Duodenal mucosa (tissue), 2 donors: ENCODE measurements at regions not wholly inside any gene's neighbourhood (a gene's known extent, or its start where the extent isn't known, plus 50 kb on each side); places are given as distances from the start of the nearest gene placed in this dataset.
"Not testable (repeated sequence)": the region's sequence is repeated elsewhere in the genome, so short reads cannot be mapped to it uniquely, and the experiment has no call there.

Source experiments
- H3K27ac ChIP-seq: one replicate; pipeline ENCODE4 v1.7.0; 2013; ENCODE audit warnings: low read depth, low read length
- H3K27me3 ChIP-seq, 2 donors: one replicate each; pipeline ENCODE4 v1.7.0; 2013; ENCODE audit warnings: low read length in 2 of 2, control low read depth in 1 of 2; ENCODE audit not compliant: insufficient read depth in 2 of 2, control insufficient read depth in 1 of 2
- H3K36me3 ChIP-seq, 2 donors: one replicate each; pipeline ENCODE4 v1.7.0; 2013; ENCODE audit warnings: low read length in 2 of 2, control low read depth in 1 of 2; ENCODE audit not compliant: insufficient read depth in 2 of 2, control insufficient read depth in 1 of 2
- H3K4me1 ChIP-seq, 2 donors: one replicate each; pipeline ENCODE4 v1.7.0; 2013; ENCODE audit warnings: low read length in 2 of 2, control low read depth in 1 of 2; ENCODE audit not compliant: insufficient read depth in 2 of 2, control insufficient read depth in 1 of 2
- H3K4me3 ChIP-seq, 2 donors: one replicate each; pipeline ENCODE4 v1.7.0; 2013; ENCODE audit warnings: low read length in 2 of 2, low read depth in 1 of 2
- H3K9ac ChIP-seq, 2 donors: one replicate each; pipeline ENCODE4 v1.7.0; 2013; ENCODE audit warnings: low read length in 2 of 2, low read depth in 1 of 2
- H3K9me3 ChIP-seq, 2 donors: one replicate each; pipeline ENCODE4 v1.7.0; 2013; ENCODE audit warnings: low read length in 2 of 2, control low read depth in 1 of 2; ENCODE audit not compliant: control insufficient read depth in 1 of 2

- no peaks in the 10 kb centered on the region for H3K27me3 ChIP-seq
- H3K36me3 ChIP-seq: no peaks in the 10 kb centered on the region
- no peaks in the 10 kb centered on the region for H3K4me1 ChIP-seq
- H3K9ac ChIP-seq: no peak overlapping the region
- no peaks in the 10 kb centered on the region for H3K9me3 ChIP-seq
- no peak overlapping the region for H3K4me3 ChIP-seq
- no peak overlapping the region for H3K27ac ChIP-seq
Measured at GRCh38 chr17:53470626-53471025, 352.1 kb upstream of the KIF2B start.

DNA sequence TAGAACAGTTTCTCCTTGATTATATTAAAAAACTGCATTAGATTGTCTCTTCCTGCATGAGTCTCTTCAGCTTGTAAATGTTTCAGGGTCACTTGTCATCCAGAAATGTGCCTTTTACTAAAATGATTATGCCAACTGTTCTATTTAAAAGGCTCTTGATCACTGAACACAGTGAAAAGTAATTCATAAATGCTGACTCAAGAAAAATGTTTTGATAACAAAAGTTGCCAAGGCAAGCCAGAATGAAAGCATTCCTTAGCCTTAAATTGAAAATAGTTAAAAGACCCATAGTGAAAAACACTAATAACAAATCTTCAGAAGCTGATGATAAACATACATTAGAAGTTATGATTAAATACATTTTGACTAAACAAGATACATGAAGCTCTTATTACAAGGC lies 356.0 kb upstream of the KIF2B start:
- Histone ChIP-seq H3K9ac (no peak overlapping the region), H3K27ac (no peak overlapping the region), H3K36me3 (no peaks in the 10 kb centered on the region), H3K4me3 (no peak overlapping the region), H3K27me3 (no peaks in the 10 kb centered on the region), H3K9me3 (no peaks in the 10 kb centered on the region), H3K4me1 (no peaks in the 10 kb centered on the region)

DNA sequence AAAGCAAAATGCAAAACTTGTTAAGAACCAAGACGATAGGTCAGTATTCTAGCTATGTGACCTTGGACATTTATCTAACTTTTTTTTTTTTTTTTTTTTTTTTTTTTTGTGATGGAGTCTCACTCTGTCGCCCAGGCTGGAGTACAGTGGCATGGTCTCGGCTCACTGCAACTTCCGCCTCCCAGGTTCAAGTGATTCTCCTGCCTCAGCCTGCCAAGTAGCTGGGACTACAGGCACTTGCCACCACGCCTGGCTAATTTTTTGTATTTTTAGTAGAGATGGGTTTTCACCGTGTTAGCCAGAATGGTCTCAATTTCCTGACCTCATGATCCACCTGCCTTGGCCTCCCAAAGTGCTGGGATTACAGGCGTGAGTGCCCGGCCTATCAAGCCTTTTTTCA lies 358.3 kb upstream of the KIF2B start:
- H3K27me3 ChIP-seq, H3K36me3 ChIP-seq, H3K27ac ChIP-seq, H3K4me3 ChIP-seq, H3K9me3 ChIP-seq, H3K4me1 ChIP-seq, H3K9ac ChIP-seq: not testable (repeated sequence)

GRCh38 chr17:53463363-53463762 lies 359.4 kb upstream of the KIF2B start:
- Histone ChIP-seq H3K27me3 (no peaks in the 10 kb centered on the region), H3K9ac (no peak overlapping the region), H3K4me1 (no peaks in the 10 kb centered on the region), H3K9me3 (peaks cover 0 to 4% of the 10 kb centered on the region in 2 donors), H3K4me3 (no peak overlapping the region), H3K36me3 (no peaks in the 10 kb centered on the region), H3K27ac (no peak overlapping the region)

DNA sequence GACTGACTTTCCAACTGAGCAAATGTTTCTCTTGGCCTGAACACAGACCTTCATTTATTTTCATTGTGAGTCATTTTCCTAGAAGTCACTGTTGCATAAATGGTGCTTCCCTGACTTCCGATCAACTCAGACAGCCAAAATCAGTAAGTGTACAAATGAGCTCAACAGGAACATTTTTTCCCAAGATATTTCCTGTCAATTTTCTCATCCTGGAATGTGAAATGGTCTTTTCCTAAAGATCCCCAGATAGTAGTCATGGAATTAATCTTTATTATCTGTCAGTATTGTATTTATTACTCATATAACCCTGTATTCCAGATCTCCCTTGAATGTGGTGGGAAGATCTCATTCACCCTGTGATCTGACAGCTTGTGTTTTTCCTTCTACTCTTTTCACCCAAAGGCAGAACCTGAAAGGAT lies 360.3 kb upstream of the KIF2B start:
- Histone ChIP-seq H3K9ac (no peak overlapping the region), H3K4me3 (no peak overlapping the region), H3K9me3 (peaks cover 4 to 6% of the 10 kb centered on the region in 2 donors), H3K36me3 (no peaks in the 10 kb centered on the region), H3K4me1 (no peaks in the 10 kb centered on the region), H3K27ac (no peak overlapping the region), H3K27me3 (no peaks in the 10 kb centered on the region)

GRCh38 chr17:53455943-53456342 lies 366.8 kb upstream of the KIF2B start:
- H3K27me3 ChIP-seq, H3K9me3 ChIP-seq, H3K36me3 ChIP-seq, H3K4me3 ChIP-seq, H3K9ac ChIP-seq, H3K4me1 ChIP-seq, H3K27ac ChIP-seq: not testable (repeated sequence)

DNA sequence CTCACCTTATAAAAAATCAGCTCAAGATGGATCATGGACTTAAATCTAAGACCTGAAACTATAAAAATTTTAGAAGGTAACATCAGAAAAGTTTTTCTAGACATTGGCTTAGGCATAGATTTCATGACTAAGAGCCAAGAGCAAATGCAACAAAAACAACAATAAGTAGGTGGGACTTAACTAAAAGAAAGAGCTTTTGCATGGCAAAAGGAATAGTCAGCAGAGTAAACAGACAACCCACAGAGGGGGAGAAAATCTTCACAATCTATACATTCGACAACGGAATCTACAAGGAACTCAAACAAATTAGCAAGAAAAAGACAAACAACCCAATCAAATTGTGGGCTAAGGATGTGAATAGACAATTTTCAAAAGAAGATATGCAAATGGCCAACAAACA lies 368.4 kb upstream of the KIF2B start:
- Histone ChIP-seq H3K27me3 (no peaks in the 10 kb centered on the region), H3K27ac (no peak overlapping the region), H3K9ac (no peak overlapping the region), H3K4me1 (no peaks in the 10 kb centered on the region), H3K4me3 (no peak overlapping the region), H3K9me3 (peaks cover 4 to 6% of the 10 kb centered on the region in 2 donors), H3K36me3 (no peaks in the 10 kb centered on the region)

DNA sequence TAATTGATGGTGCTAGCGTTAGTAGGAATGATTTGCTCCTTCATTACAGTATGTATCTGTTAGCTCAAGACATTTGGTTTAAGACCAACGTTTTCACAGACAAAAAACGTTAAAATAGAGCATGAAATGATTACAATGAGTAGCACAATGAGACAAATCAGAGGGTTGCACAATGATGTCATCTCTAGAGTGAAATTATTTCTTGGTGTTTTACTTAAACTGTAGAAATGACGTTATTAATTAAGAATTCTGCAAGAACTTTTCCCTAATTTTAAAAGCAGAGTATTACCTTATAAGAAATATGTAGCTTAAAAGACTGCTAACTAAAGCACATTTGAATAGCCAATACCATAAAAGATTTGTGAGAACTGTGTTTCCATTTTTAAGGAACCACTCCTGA lies 373.4 kb upstream of the KIF2B start:
- H3K9ac ChIP-seq: no peak overlapping the region
- H3K36me3 ChIP-seq: no peaks in the 10 kb centered on the region
- H3K27ac ChIP-seq: no peak overlapping the region
- no peaks in the 10 kb centered on the region for H3K9me3 ChIP-seq
- H3K27me3 ChIP-seq: no peaks in the 10 kb centered on the region
- no peaks in the 10 kb centered on the region for H3K4me1 ChIP-seq
- no peak overlapping the region for H3K4me3 ChIP-seq

DNA sequence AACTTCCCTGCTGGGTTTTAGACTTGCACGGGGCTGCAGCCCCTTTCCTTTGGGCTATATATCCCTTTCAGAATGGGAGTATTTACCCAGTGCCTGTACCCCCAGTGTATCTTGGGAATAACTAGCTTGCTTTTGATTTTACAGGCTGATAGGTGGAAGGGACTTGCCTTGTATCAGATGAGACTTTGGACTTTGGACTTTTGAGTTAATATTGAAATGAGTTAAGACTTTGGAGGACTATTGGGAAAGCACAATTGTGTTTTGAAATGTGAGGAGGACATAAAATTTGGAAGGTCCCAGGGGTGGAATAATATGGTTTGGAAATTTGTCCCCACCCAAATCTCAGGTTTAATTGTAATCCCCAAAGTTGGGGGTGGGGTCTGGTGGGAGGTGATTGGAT lies 393.8 kb upstream of the KIF2B start:
- Histone ChIP-seq H3K27me3 (no peaks in the 10 kb centered on the region), H3K9ac (no peak overlapping the region), H3K4me1 (no peaks in the 10 kb centered on the region), H3K4me3 (no peak overlapping the region), H3K27ac (no peak overlapping the region), H3K36me3 (no peaks in the 10 kb centered on the region), H3K9me3 (peaks cover 0 to 2% of the 10 kb centered on the region in 2 donors)

GRCh38 chr17:53426505-53426904 lies 396.2 kb upstream of the KIF2B start:
- H3K27ac ChIP-seq: no peak overlapping the region

GRCh38 chr17:53420035-53420641 lies 402.6 kb upstream of the KIF2B start:
- H3K4me3 ChIP-seq: no peak overlapping the region
- H3K36me3 ChIP-seq: no peaks in the 10 kb centered on the region
- no peak overlapping the region for H3K9ac ChIP-seq
- peaks cover 0 to 5% of the 10 kb centered on the region in 2 donors for H3K9me3 ChIP-seq
- H3K27ac ChIP-seq: no peak overlapping the region
- no peaks in the 10 kb centered on the region for H3K4me1 ChIP-seq
- H3K27me3 ChIP-seq: no peaks in the 10 kb centered on the region

More at GRCh38 chr17:53426505-53426904, 396.2 kb upstream of the KIF2B start:
- H3K9me3 ChIP-seq: peaks cover 0 to 2% of the 10 kb centered on the region in 2 donors
- H3K4me1 ChIP-seq: no peaks in the 10 kb centered on the region
- H3K9ac ChIP-seq: no peak overlapping the region
- H3K36me3 ChIP-seq: no peaks in the 10 kb centered on the region
- H3K4me3 ChIP-seq: no peak overlapping the region
- H3K27me3 ChIP-seq: no peaks in the 10 kb centered on the region
